ENCODE measurements at regions not wholly inside any gene's neighbourhood (a gene's known extent, or its start where the extent isn't known, plus 50 kb on each side); places are given as distances from the start of the nearest gene placed in this dataset.

DNA sequence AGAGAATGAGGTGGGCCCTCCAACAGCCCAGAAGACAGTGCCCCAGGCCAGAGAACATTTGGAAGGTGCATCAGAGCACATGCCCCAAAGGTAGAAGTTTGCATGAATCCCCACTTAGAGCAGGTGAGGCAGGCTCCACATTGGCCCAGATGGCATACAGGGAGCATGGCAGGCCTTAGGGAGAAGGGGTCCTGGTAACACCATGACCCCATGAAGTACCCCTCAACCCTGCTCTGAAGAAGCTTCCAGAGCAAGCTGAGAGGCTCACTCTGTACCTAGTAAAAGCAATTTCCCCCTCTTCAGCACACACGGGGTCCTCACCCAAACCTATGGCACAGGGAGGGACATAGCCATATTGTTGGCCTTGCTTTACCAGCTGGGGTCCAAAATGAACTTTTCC is 162.6 kb downstream of the BUB3 start:
- Mint-ChIP-seq H3K36me3 (ENCODE audit: low read depth) (no peaks in the 10 kb centered on the region), H3K27me3 (peaks cover 1% of the 10 kb centered on the region), H3K4me3 (no peak overlapping the region), H3K4me1 (ENCODE audit: low read depth) (no peaks in the 10 kb centered on the region), H3K9me3 (no peaks in the 10 kb centered on the region), H3K27ac (no peak overlapping the region)
- intact Hi-C loops (cut with micrococcal nuclease) = no loop called here

DNA sequence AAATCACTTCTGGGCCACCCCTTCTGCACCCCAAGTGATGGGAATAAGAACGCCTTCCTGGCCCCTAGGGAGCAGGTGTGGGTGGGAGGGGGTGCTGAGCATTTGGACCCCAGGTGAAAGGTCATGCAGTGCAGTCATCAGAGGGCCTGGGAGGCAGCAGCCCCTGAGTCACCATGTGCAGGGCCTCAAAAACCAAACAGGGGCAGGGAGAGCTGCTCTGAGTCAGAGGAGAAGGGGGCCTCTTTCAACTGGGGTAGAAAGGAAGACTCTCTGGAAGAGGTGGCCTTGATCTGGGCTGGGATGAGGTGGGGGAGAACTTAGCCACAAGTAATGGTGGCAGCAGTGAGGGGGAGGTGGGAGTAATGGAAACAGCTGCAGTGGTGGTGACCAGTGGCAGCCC is 164.3 kb downstream of the BUB3 start:
- Mint-ChIP-seq H3K4me3 (no peak overlapping the region), H3K9me3 (no peaks in the 10 kb centered on the region), H3K36me3 (ENCODE audit: low read depth) (no peaks in the 10 kb centered on the region), H3K4me1 (ENCODE audit: low read depth) (no peaks in the 10 kb centered on the region), H3K27me3 (peaks cover 1% of the 10 kb centered on the region), H3K27ac (no peak overlapping the region)
- intact Hi-C loops (cut with micrococcal nuclease) = no loop called here

- Mint-ChIP-seq H3K27ac (no peak overlapping the region), H3K4me3 (no peak overlapping the region), H3K9me3 (no peaks in the 10 kb centered on the region), H3K4me1 (ENCODE audit: low read depth) (no peaks in the 10 kb centered on the region), H3K36me3 (ENCODE audit: low read depth) (no peaks in the 10 kb centered on the region), H3K27me3 (no peaks in the 10 kb centered on the region)
- intact Hi-C loops (cut with micrococcal nuclease) = no loop called here
Measured at GRCh38 chr10:123320091-123320490, 165.9 kb downstream of the BUB3 start.

GRCh38 chr10:123323884-123324283 is 169.7 kb downstream of the BUB3 start:
- Mint-ChIP-seq H3K4me3 (no peak overlapping the region), H3K27ac (no peak overlapping the region), H3K9me3 (peaks cover 13% of the 10 kb centered on the region), H3K36me3 (ENCODE audit: low read depth) (no peaks in the 10 kb centered on the region), H3K27me3 (no peaks in the 10 kb centered on the region), H3K4me1 (ENCODE audit: low read depth) (no peaks in the 10 kb centered on the region)
- intact Hi-C loops (cut with micrococcal nuclease) = no loop called here

- Mint-ChIP-seq H3K27ac (no peak overlapping the region), H3K9me3 (peaks cover 13% of the 10 kb centered on the region), H3K36me3 (ENCODE audit: low read depth) (no peaks in the 10 kb centered on the region), H3K4me1 (ENCODE audit: low read depth) (no peaks in the 10 kb centered on the region), H3K27me3 (peaks cover 2% of the 10 kb centered on the region), H3K4me3 (no peak overlapping the region)
- intact Hi-C loops (cut with micrococcal nuclease) = no loop called here
Measured at GRCh38 chr10:123325663-123326190, 171.5 kb downstream of the BUB3 start.

- H3K36me3 Mint-ChIP-seq (ENCODE audit: low read depth) = no peaks in the 10 kb centered on the region
- H3K4me3 Mint-ChIP-seq = no peak overlapping the region
- H3K27me3 Mint-ChIP-seq = peaks cover 2% of the 10 kb centered on the region
- H3K27ac Mint-ChIP-seq = no peak overlapping the region
- peaks cover 13% of the 10 kb centered on the region for H3K9me3 Mint-ChIP-seq
- H3K4me1 Mint-ChIP-seq (ENCODE audit: low read depth) = no peaks in the 10 kb centered on the region
- intact Hi-C loops (cut with micrococcal nuclease) = no loop called here
Measured at GRCh38 chr10:123326674-123327073, 172.5 kb downstream of the BUB3 start.

DNA sequence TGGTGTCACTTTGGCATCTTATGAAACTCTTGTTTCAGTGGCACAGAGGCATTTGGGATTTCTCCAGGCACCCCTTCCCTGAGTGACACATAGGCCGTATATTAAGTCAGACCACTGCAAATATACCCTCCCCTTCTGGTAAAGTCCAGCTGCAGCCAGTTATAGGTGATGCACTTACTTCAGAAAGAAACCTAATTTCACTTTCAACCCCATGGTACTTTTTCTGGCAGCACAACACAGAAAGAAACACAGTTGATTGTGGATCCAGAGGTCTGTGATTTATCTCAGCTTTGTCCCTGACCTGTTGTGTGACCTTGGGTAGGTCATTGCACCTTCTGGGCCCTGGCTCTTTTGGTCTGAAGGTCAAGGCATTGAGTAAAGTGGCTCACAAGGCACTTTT is 173.2 kb downstream of the BUB3 start:
- peaks cover 2% of the 10 kb centered on the region for H3K27me3 Mint-ChIP-seq
- no peak overlapping the region for H3K4me3 Mint-ChIP-seq
- H3K36me3 Mint-ChIP-seq (ENCODE audit: low read depth) = no peaks in the 10 kb centered on the region
- peaks cover 13% of the 10 kb centered on the region for H3K9me3 Mint-ChIP-seq
- no peaks in the 10 kb centered on the region for H3K4me1 Mint-ChIP-seq (ENCODE audit: low read depth)
- intact Hi-C loops (cut with micrococcal nuclease) = no loop called here
- H3K27ac Mint-ChIP-seq = no peak overlapping the region

DNA sequence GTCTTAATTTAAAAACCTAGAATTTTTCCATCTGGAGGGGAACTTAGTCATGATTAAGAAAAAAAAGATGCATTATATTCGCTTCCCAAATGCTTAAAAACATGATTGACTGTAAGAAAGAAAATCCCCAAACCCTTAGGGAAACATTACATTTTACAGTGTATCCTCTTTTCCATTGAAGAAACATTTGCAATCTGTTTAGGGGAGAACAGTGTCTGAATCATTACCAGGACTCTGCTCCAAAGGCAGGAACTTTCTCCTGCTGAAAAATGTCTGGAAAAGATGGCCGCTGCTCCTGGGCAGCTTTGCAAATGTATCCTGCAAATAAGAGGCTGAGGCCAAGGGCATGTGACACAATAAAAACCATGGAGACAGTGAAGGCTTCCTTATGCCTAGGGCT is 173.7 kb downstream of the BUB3 start:
- H3K27ac Mint-ChIP-seq = no peak overlapping the region
- no peaks in the 10 kb centered on the region for H3K4me1 Mint-ChIP-seq (ENCODE audit: low read depth)
- intact Hi-C loops (cut with micrococcal nuclease) = no loop called here
- no peaks in the 10 kb centered on the region for H3K36me3 Mint-ChIP-seq (ENCODE audit: low read depth)
- no peak overlapping the region for H3K4me3 Mint-ChIP-seq
- H3K9me3 Mint-ChIP-seq = peaks cover 13% of the 10 kb centered on the region
- peaks cover 2% of the 10 kb centered on the region for H3K27me3 Mint-ChIP-seq

- Mint-ChIP-seq H3K36me3 (ENCODE audit: low read depth) (no peaks in the 10 kb centered on the region), H3K4me3 (no peak overlapping the region), H3K27me3 (peaks cover 3% of the 10 kb centered on the region), H3K9me3 (peaks cover 14% of the 10 kb centered on the region), H3K27ac (no peak overlapping the region), H3K4me1 (ENCODE audit: low read depth) (no peaks in the 10 kb centered on the region)
- intact Hi-C loops (cut with micrococcal nuclease) = no loop called here
Measured at GRCh38 chr10:123331438-123331837, 177.2 kb downstream of the BUB3 start.

DNA sequence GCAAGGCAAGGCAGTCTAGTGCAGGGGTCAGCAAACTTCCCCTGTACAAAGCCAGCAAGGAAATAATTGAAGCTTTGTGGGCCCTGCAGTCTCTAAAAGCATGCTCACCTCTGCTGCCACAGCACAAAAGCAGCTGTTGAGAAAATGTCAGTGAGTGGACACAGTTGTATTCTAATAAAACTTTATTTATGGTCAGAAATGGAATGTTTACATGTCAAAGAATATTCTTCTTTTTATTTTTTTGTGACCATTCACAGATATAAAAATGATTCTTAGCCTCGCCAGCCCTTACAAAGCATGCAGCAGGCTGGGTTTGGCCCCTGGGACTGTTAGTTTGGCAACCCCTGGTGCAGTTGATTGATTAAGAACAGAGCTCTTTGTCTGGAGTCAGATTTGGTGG is 192.4 kb downstream of the BUB3 start:
- H3K27ac Mint-ChIP-seq = no peak overlapping the region

GRCh38 chr10:123348691-123349572 is 194.7 kb downstream of the BUB3 start:
- Mint-ChIP-seq H3K27ac (no peak overlapping the region), H3K27me3 (peaks cover 4% of the 10 kb centered on the region), H3K9me3 (no peaks in the 10 kb centered on the region), H3K4me1 (ENCODE audit: low read depth) (no peaks in the 10 kb centered on the region), H3K36me3 (ENCODE audit: low read depth) (no peaks in the 10 kb centered on the region), H3K4me3 (no peak overlapping the region)
- intact Hi-C loops (cut with micrococcal nuclease) = no loop called here

More for the DNA sequence above, 192.4 kb downstream of the BUB3 start:
- intact Hi-C loops (cut with micrococcal nuclease) = no loop called here
- peaks cover 4% of the 10 kb centered on the region for H3K27me3 Mint-ChIP-seq
- H3K36me3 Mint-ChIP-seq (ENCODE audit: low read depth) = no peaks in the 10 kb centered on the region
- peaks cover 5% of the 10 kb centered on the region for H3K4me1 Mint-ChIP-seq (ENCODE audit: low read depth)
- H3K9me3 Mint-ChIP-seq = no peaks in the 10 kb centered on the region
- no peak overlapping the region for H3K4me3 Mint-ChIP-seq

DNA sequence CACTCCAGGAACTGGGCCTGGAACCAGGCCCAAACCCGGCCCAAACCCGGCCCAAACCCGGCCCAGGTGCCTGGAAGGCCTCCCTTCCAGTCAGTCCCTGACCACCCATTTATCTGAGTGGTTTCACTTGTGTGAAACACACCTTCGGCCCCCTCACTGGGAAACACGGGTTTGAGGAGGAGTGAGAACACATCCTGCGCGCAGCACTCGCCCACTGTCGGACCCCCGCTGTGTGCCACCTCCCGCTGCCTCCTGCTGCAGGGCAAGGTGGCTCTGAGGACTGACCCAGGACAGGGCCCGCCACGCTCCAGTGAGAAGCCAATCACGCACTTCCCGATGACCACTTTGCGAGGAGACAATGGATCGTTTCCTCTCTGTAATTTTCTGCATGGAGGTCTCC is 197.5 kb downstream of the BUB3 start:
- H3K36me3 Mint-ChIP-seq (ENCODE audit: low read depth) = no peaks in the 10 kb centered on the region
- peaks cover 5% of the 10 kb centered on the region for H3K27me3 Mint-ChIP-seq
- no peak overlapping the region for H3K27ac Mint-ChIP-seq
- intact Hi-C loops (cut with micrococcal nuclease) = no loop called here
- H3K4me1 Mint-ChIP-seq (ENCODE audit: low read depth) = no peaks in the 10 kb centered on the region
- no peaks in the 10 kb centered on the region for H3K9me3 Mint-ChIP-seq
- H3K4me3 Mint-ChIP-seq = no peak overlapping the region

GRCh38 chr10:123354521-123354920 is 200.3 kb downstream of the BUB3 start:
- Mint-ChIP-seq H3K4me3 (no peak overlapping the region), H3K27ac (no peak overlapping the region), H3K4me1 (ENCODE audit: low read depth) (no peaks in the 10 kb centered on the region), H3K27me3 (peaks cover 11% of the 10 kb centered on the region), H3K36me3 (ENCODE audit: low read depth) (no peaks in the 10 kb centered on the region), H3K9me3 (no peaks in the 10 kb centered on the region)
- intact Hi-C loops (cut with micrococcal nuclease) = no loop called here

- H3K27ac Mint-ChIP-seq = no peak overlapping the region
- no peaks in the 10 kb centered on the region for H3K4me1 Mint-ChIP-seq (ENCODE audit: low read depth)
- H3K4me3 Mint-ChIP-seq = no peak overlapping the region
- H3K27me3 Mint-ChIP-seq = peaks cover 11% of the 10 kb centered on the region
- no peaks in the 10 kb centered on the region for H3K36me3 Mint-ChIP-seq (ENCODE audit: low read depth)
- no peaks in the 10 kb centered on the region for H3K9me3 Mint-ChIP-seq
- intact Hi-C loops (cut with micrococcal nuclease) = no loop called here
Measured at GRCh38 chr10:123355748-123356481, 201.7 kb downstream of the BUB3 start.
